Astrocyte (in vitro differentiated cells and primary cell): ENCODE measurements at regions not wholly inside any gene's neighbourhood (a gene's known extent, or its start where the extent isn't known, plus 50 kb on each side); places are given as distances from the start of the nearest gene placed in this dataset.
A peak's percentile ranks its signal among the peaks of the same experiment; 100 is the strongest.
"Not testable (repeated sequence)": the region's sequence is repeated elsewhere in the genome, so short reads cannot be mapped to it uniquely, and the experiment has no call there.

Experiments
- DNase-seq: peaks from one replicate; pipeline ENCODE4 v3.0.0-alpha.2; 2010; ENCODE audit warnings: low read depth
- FAIRE-seq: peaks from 2 replicates; lab custom pipeline; 2011; peaks lifted over from hg19 to GRCh38; lab: Jason Lieb, UNC
- H2AFZ ChIP-seq: 2 replicates; pipeline ENCODE4 v1.6.0; 2012; ENCODE audit warnings: low read depth, low read length, inconsistent platforms
- H3K27ac ChIP-seq: 2 replicates; pipeline ENCODE4 v1.5.1; 2011; ENCODE audit warnings: low read depth, low read length, inconsistent platforms
- H3K27me3 ChIP-seq: 2 replicates; pipeline ENCODE4 v1.6.0; 2011; ENCODE audit warnings: low read length, inconsistent platforms; ENCODE audit not compliant: insufficient read depth
- H3K36me3 ChIP-seq: 2 replicates; pipeline ENCODE4 v1.5.1; 2011; ENCODE audit warnings: low read length, inconsistent platforms; ENCODE audit not compliant: insufficient read depth
- H3K4me1 ChIP-seq: 2 replicates; pipeline ENCODE4 v1.5.1; 2011; ENCODE audit warnings: low read length, inconsistent platforms; ENCODE audit not compliant: insufficient read depth
- H3K4me2 ChIP-seq: 2 replicates; pipeline ENCODE4 v1.6.0; 2012; ENCODE audit warnings: low read length, inconsistent platforms
- H3K4me3 ChIP-seq: 2 replicates; pipeline ENCODE4 v1.5.1; 2011; ENCODE audit warnings: low read depth, mild to moderate bottlenecking, low read length, inconsistent platforms; ENCODE audit not compliant: insufficient read depth
- H3K79me2 ChIP-seq: 2 replicates; pipeline ENCODE4 v1.6.0; 2012; ENCODE audit warnings: mild to moderate bottlenecking, low read length, inconsistent platforms; ENCODE audit not compliant: insufficient read depth
- H3K9ac ChIP-seq: 2 replicates; pipeline ENCODE4 v1.6.0; 2012; ENCODE audit warnings: mild to moderate bottlenecking, low read length, inconsistent platforms
- H3K9me3 ChIP-seq: 2 replicates; pipeline ENCODE4 v1.5.1; 2012; ENCODE audit warnings: low read depth, mild to moderate bottlenecking, low read length, inconsistent platforms; ENCODE audit not compliant: insufficient read depth
- H4K20me1 ChIP-seq: 2 replicates; pipeline ENCODE4 v1.6.0; 2012; ENCODE audit warnings: low read length, inconsistent platforms; ENCODE audit not compliant: insufficient read depth
- H3K27ac Mint-ChIP-seq: one replicate; pipeline ENCODE4 v1.8.0; 2021; ENCODE audit warnings: mild to moderate bottlenecking, mixed read lengths; ENCODE audit not compliant: unreplicated experiment
- H3K27me3 Mint-ChIP-seq: one replicate; pipeline ENCODE4 v1.8.0; 2021; ENCODE audit warnings: low read depth, mixed read lengths; ENCODE audit not compliant: unreplicated experiment
- H3K36me3 Mint-ChIP-seq: one replicate; pipeline ENCODE4 v1.8.0; 2021; ENCODE audit warnings: low read depth, mixed read lengths; ENCODE audit not compliant: unreplicated experiment
- H3K4me1 Mint-ChIP-seq: one replicate; pipeline ENCODE4 v1.8.0; 2021; ENCODE audit warnings: low read depth, mixed read lengths; ENCODE audit not compliant: unreplicated experiment
- H3K4me3 Mint-ChIP-seq: one replicate; pipeline ENCODE4 v1.8.0; 2021; ENCODE audit warnings: mild to moderate bottlenecking, moderate library complexity, mixed read lengths; ENCODE audit not compliant: unreplicated experiment
- H3K9me3 Mint-ChIP-seq: one replicate; pipeline ENCODE4 v1.8.0; 2021; ENCODE audit warnings: mild to moderate bottlenecking, mixed read lengths; ENCODE audit not compliant: unreplicated experiment
- CTCF ChIP-seq: IDR thresholded peaks from 2 replicates; pipeline ENCODE4 v1.5.1; 2011; ENCODE audit warnings: low read depth, mild to moderate bottlenecking, inconsistent platforms, low read length, moderate library complexity; ENCODE audit not compliant: insufficient read depth
- EZH2 ChIP-seq: IDR thresholded peaks from 2 replicates; pipeline ENCODE4 v1.6.1; 2012; ENCODE audit warnings: mild to moderate bottlenecking, low read length, inconsistent platforms; ENCODE audit not compliant: insufficient read depth

GRCh38 chr12:96085475-96085874 is 50.1 kb upstream of the LTA4H start:
- no peak for DNase-seq
- Histone ChIP-seq H3K79me2 (no peaks in the 10 kb centered on the region), H3K9me3 (no peaks in the 10 kb centered on the region), H4K20me1 (no peaks in the 10 kb centered on the region), H3K4me3 (no peak overlapping the region), H3K27me3 (no peaks in the 10 kb centered on the region), H3K27ac (no peak overlapping the region), H2AFZ (no peak overlapping the region), H3K36me3 (no peaks in the 10 kb centered on the region), H3K4me2 (no peak overlapping the region), H3K9ac (no peak overlapping the region), H3K4me1 (peaks cover 4% of the 10 kb centered on the region)
- TF ChIP-seq EZH2 (no peak), CTCF (no peak)
- no peak for FAIRE-seq
- Mint-ChIP-seq H3K27me3 (peaks cover 2% of the 10 kb centered on the region), H3K4me1 (peaks cover 13% of the 10 kb centered on the region), H3K27ac (no peak overlapping the region), H3K36me3 (no peaks in the 10 kb centered on the region), H3K9me3 (peaks cover 32% of the 10 kb centered on the region), H3K4me3 (no peak overlapping the region)

GRCh38 chr12:96086190-96086589 is 50.8 kb upstream of the LTA4H start:
- H3K79me2 ChIP-seq, H4K20me1 ChIP-seq, H3K27me3 ChIP-seq, H3K4me1 ChIP-seq, FAIRE-seq, H3K9me3 ChIP-seq, H2AFZ ChIP-seq, H3K4me3 Mint-ChIP-seq, H3K36me3 ChIP-seq, H3K4me2 ChIP-seq, H3K36me3 Mint-ChIP-seq, H3K27me3 Mint-ChIP-seq, H3K4me3 ChIP-seq, H3K27ac ChIP-seq, DNase-seq, H3K9ac ChIP-seq, H3K27ac Mint-ChIP-seq: not testable (repeated sequence)
- Mint-ChIP-seq H3K4me1 (peaks cover 13% of the 10 kb centered on the region), H3K9me3 (peaks cover 37% of the 10 kb centered on the region)

GRCh38 chr12:96091833-96092232 is 56.4 kb upstream of the LTA4H start:
- Mint-ChIP-seq H3K27me3 (peaks cover 4% of the 10 kb centered on the region), H3K9me3 (peaks cover 31% of the 10 kb centered on the region), H3K36me3 (peaks cover 5% of the 10 kb centered on the region), H3K4me1 (peaks cover 9% of the 10 kb centered on the region), H3K27ac (no peak overlapping the region), H3K4me3 (no peak overlapping the region)
- TF ChIP-seq CTCF (peak; percentile 3), EZH2 (no peak)
- H3K27me3 ChIP-seq, result no peaks in the 10 kb centered on the region
- DNase-seq, result no peak
- H3K4me3 ChIP-seq, result no peak overlapping the region
- H3K4me2 ChIP-seq, result no peak overlapping the region
- H3K36me3 ChIP-seq, result no peaks in the 10 kb centered on the region
- no peak overlapping the region for H3K27ac ChIP-seq
- H2AFZ ChIP-seq, result no peak overlapping the region
- no peak overlapping the region for H3K9ac ChIP-seq
- no peaks in the 10 kb centered on the region for H3K79me2 ChIP-seq
- H3K4me1 ChIP-seq, result no peaks in the 10 kb centered on the region
- no peaks in the 10 kb centered on the region for H4K20me1 ChIP-seq
- no peak for FAIRE-seq
- H3K9me3 ChIP-seq, result no peaks in the 10 kb centered on the region
